Skin of body (tissue), 1 donor: ENCODE measurements at regions not wholly inside any gene's neighbourhood (a gene's known extent, or its start where the extent isn't known, plus 50 kb on each side); places are given as distances from the start of the nearest gene placed in this dataset.

ENCODE experiments used
- DNase-seq: peaks from one replicate; lab custom pipeline; 2025; lab: John Stamatoyannopoulos, UW

DNA sequence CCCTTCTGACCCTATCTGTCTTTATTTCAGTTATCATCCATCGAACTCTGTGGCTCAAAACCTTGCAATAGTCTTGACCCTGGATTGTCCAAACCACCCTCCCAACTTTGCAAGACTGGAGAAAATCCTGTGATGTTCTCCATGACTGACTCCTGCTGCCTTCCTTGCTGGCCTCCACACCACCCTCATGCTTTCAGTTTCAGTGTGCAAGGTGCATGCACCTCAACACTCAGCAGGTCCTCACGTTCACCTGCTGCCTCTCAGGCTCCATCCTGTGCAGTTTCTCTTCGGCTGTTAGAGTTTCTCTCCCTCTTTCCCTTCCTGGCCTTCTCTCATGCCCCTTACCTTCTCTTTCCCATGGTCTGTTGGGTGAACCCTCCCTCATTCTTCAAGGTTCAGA is 59.4 kb upstream of the ASIC2 start:
- DNase-seq: no peak

DNA sequence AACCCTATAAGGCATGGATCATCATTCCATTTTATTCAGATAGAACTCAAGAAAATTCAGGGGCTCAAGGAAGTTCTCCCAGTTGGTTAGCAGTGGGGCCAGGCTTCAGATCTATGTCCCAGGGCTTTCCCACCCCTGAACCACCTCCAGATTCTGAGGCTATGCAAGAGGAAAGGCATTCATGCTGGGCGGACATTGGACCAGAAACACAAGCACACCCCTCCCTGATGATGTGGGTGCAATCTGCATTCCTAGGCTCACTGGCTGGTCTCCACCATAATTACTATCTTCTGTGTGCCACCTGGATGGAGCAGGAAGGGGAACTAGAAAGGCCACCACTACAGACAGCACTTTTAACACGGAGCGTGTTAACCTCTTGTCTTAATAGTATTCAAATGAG is 63.2 kb upstream of the ASIC2 start:
- DNase-seq: no peak

DNA sequence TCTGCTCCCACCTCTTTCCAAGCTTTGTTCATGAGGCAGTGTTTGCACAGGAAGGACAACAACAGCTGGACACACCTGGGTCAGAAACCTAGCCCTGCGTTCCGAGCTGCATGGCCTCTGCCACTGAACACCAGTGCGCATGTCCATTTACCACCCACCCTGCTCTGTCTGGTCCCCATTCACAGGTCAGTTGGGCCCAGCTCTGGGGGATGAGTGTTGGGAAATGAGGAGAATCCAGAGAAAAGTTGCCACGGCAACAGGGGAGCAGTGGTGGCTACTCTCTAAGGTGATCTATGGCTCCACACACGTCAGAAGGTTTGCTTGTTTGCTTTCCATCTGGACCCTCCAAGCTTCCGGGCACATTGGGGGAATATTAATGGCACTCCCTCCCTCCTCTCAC is 70.4 kb upstream of the ASIC2 start:
- DNase-seq: no peak

DNA sequence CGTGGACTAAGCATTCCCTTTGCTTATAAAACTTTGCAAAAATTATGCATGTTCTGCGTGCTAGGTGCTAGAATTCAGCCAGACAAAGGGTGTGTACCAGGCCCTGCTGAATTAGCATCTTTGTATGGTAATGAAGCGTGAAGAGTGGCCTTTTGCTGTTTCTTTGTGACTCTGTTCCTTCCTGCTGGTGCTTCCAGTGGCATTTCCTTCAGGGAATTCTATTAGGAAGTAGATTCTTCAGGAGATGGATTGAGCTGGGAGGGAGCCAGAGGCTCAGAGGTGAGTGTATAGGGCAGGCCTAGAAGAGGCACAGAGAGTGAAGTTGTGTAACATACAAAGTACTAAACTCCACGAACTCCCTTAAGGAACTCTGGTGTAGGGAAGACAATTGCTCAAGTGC is 73.9 kb upstream of the ASIC2 start:
- no peak for DNase-seq

DNA sequence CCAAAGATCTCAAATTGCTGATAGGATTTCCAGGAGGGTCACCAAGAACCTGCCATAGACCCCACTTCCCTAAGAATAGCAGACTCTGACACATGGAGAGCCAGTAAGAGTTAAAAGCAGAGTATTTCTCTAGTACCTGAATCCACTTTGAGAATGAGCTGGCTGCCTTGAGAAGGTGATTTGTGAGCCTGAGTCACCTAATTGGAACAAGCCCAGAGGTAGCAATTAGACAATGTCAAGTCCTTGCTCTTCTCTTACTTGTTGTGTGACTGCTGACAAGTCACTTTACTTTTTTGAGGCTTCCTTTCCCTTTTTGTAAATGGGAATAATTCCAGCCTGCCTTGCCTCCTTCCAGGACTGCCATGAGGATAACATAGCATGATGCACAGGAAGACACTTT is 76.1 kb upstream of the ASIC2 start:
- no peak for DNase-seq

GRCh38 chr17:33369876-33370275 is 76.8 kb upstream of the ASIC2 start:
- DNase-seq: no peak

DNA sequence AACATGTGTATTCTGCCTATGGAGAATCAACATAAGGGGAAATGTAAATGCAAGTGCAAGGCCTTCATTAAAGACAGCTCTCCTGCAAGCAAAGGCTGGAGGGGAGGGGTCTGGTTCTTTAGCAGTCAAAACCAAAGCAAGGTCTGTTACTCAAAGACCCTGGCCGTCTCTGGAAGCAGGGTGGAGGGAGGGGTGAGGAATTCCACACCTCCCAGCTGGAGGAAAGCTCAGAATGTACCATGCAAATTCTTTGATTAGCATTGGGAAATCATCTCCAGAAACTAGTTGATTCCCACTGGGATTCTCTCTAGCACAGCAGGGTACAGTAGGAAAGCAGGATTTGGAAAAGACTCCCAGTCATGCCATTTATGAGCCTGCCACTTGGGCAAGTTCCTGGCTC is 77.3 kb upstream of the ASIC2 start:
- DNase-seq: no peak

DNA sequence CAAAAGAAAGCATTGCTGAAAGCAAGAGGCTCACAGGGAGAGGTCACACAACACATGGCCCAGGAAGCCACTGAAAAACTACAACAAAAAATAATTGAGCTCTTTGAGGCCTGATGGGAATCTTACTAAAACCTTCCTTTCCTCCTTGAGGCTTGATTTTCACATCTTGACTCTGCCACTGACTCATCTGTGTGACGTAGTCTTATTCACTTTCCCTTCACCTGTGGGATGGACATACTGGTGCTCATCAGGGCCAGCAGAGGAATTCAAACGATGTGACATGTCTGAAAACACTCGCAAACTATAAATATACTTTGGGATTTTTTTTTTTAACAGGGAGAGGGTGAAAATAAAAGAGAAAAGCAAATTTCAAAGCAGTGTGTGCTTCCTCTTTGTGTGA is 78.3 kb upstream of the ASIC2 start:
- no peak for DNase-seq

GRCh38 chr17:33373273-33373672 is 80.2 kb upstream of the ASIC2 start:
- no peak for DNase-seq

GRCh38 chr17:33375103-33375502 is 82.0 kb upstream of the ASIC2 start:
- no peak for DNase-seq

GRCh38 chr17:33375783-33376182 is 82.7 kb upstream of the ASIC2 start:
- no peak for DNase-seq

- DNase-seq: no peak
Observed at GRCh38 chr17:33377837-33378595, 84.9 kb upstream of the ASIC2 start.

GRCh38 chr17:33381201-33381600 is 88.1 kb upstream of the ASIC2 start:
- peak; percentile 2 for DNase-seq

GRCh38 chr17:33383488-33384023 is 90.5 kb upstream of the ASIC2 start:
- DNase-seq: no peak

- DNase-seq: no peak
Observed at GRCh38 chr17:33385133-33385532, 92.0 kb upstream of the ASIC2 start.

- no peak for DNase-seq
Observed at GRCh38 chr17:33385713-33386112, 92.6 kb upstream of the ASIC2 start.

DNA sequence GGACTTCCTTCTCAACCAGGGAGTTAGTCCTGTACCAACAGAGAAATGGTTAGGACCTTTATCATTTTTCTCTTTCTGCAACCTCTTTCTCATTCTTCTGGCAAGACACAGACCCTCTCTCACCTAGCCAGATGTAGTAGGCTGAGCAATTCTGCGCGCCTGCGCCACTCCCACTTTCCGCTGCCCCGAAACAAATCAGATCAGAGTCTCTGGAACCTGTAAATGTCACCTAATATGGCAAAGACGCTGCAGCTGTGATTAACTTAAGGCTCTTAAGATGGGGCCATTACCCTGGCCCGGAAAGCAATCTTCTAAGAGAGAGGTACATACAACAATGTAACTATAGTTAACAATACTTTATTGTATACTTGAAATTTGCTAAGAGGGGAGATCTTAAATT is 94.3 kb upstream of the ASIC2 start:
- DNase-seq: no peak

- no peak for DNase-seq
Observed at GRCh38 chr17:33389504-33390135, 96.5 kb upstream of the ASIC2 start.

- no peak for DNase-seq
Observed at GRCh38 chr17:33390479-33391176, 97.5 kb upstream of the ASIC2 start.

- no peak for DNase-seq
Observed at GRCh38 chr17:33396818-33397217, 103.7 kb upstream of the ASIC2 start.

DNA sequence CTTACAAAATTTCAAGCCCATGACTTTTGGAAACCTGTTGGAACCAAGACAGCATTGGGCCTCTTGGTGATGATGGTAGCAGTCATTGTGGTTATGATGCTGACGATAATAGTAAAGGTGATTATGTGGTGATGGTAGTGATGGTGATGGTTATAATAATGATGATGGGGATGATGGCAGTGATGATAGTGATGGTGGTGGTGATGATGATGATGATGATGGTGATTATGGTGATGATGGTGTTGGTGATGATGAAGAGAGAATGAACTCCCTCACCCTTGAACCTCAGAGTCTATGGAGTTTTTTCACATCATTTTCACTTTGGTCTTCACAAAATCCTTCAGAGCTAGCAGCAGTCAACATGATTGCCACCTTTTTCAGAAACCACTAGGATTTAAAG is 105.3 kb upstream of the ASIC2 start:
- DNase-seq: no peak

DNA sequence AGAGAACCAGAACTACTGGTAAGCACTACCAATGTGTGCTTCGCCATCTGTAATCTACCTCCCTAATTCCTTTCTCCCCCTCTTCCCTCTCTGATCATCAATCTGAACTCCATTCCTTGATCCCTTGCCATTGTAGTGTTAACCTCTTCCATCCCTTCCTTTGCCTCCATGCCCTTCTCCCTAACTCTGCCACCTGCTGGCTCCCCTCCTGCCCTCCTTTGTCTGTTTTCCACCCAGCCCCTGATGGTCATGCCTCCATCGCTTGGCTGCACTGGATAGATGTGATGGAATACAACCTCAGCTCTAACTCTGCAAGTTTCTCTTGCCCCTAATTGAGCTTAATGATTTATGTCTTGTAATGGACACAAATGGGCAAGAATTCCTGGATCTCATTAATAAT is 108.2 kb upstream of the ASIC2 start:
- no peak for DNase-seq

- DNase-seq: no peak
Observed at GRCh38 chr17:33403194-33403593, 110.1 kb upstream of the ASIC2 start.
